Heart left ventricle (tissue), 13 donors: ENCODE measurements at regions not wholly inside any gene's neighbourhood (a gene's known extent, or its start where the extent isn't known, plus 50 kb on each side); places are given as distances from the start of the nearest gene placed in this dataset.
"Not testable (repeated sequence)": the region's sequence is repeated elsewhere in the genome, so short reads cannot be mapped to it uniquely, and the experiment has no call there.

Experiments
- POLR2A ChIP-seq, 2 donors: fragments of 450-650 bp; IDR thresholded peaks; one replicate each; pipeline ENCODE4 v1.6.1; 2017; ENCODE audit warnings: antibody characterized with exemption in 2 of 2, mild to moderate bottlenecking in 2 of 2, moderate library complexity in 2 of 2
- TF ChIP-seq, protein P1 (sequence below), 12 donors: fragments of 200-600 bp; sonication (generic) in 4 of 12; IDR thresholded peaks; one replicate each; pipeline versions ENCODE4 v1.5.0 to v1.8.0; 2018 to 2022; ENCODE audit warnings: antibody characterized with exemption in 12 of 12, mild to moderate bottlenecking in 5 of 12
- donor health status: ischemic (EF 13 %, LVEDD 7.1; RV severe dilation, severe dysfunction).
- donor health status: DM: no; HTN: yes; CAD: no.
- donor health status: DM: no; HTN: no; CAD: no.
- donor health status: ischemic (EF 25% LVEDD 6.9; RV normal size, moderate dysfunction).
- donor health status: ischemic (EF 25% LVEDD 5.7; RV mildly dilated, moderate dysfunction).
- donor health status: ischemic (EF 35%, LVEDD 5.7; RV mildly dilated, moderate dysfunction).
- donor health status: nonischemic (EF 11% LVEDD 7.7; RV severe dilation, severe dysfunction).
- donor health status: DM: yes; HTN: yes; CAD: no.
- donor health status: PGD.
- donor health status: ischemic (EF 29% LVEDD 5.4; RV normal size, mild dysfunction).
- donor health status: nonischemic (EF 23%, LVEDD 6.1; RV moderate dilation, normal function).

DNA sequence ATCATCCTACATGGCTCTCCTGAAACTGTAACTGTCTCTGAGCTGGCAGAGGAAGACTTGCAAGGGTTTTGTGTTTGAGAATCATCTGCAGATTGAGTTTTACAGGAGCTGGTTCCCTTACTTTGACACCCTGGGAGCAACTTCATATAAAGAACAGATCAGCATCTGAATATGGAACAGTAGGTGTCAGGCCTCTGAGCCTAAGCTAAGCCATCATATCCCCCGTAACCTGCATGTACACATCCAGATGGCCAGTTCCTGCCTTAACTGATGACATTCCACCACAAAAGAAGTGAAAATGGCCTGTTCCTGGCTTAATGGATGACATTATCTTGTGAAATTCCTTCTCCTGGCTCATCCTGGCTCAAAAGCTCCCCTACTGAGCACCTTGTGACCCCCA is 238.1 kb upstream of the P2RY1 start:
- TF ChIP-seq, protein P1, sequence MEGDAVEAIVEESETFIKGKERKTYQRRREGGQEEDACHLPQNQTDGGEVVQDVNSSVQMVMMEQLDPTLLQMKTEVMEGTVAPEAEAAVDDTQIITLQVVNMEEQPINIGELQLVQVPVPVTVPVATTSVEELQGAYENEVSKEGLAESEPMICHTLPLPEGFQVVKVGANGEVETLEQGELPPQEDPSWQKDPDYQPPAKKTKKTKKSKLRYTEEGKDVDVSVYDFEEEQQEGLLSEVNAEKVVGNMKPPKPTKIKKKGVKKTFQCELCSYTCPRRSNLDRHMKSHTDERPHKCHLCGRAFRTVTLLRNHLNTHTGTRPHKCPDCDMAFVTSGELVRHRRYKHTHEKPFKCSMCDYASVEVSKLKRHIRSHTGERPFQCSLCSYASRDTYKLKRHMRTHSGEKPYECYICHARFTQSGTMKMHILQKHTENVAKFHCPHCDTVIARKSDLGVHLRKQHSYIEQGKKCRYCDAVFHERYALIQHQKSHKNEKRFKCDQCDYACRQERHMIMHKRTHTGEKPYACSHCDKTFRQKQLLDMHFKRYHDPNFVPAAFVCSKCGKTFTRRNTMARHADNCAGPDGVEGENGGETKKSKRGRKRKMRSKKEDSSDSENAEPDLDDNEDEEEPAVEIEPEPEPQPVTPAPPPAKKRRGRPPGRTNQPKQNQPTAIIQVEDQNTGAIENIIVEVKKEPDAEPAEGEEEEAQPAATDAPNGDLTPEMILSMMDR (IDR thresholded peaks at IDR 0.05): not testable (repeated sequence)
- TF ChIP-seq POLR2A (IDR thresholded peaks at IDR 0.05): not testable (repeated sequence)
